Peyer's patch (tissue), 4 donors: ENCODE measurements at regions not wholly inside any gene's neighbourhood (a gene's known extent, or its start where the extent isn't known, plus 50 kb on each side); places are given as distances from the start of the nearest gene placed in this dataset.

ENCODE experiments used
- CTCF ChIP-seq, 6 experiments: fragments of 450-650 bp in 4 of 6; fragments of 200-600 bp in 2 of 6; sonication (generic) in 1 of 6; IDR thresholded peaks; one replicate each; pipeline ENCODE4 v1.5.1; 2017 to 2019; ENCODE audit warnings: antibody characterized with exemption in 6 of 6, mild to moderate bottlenecking in 3 of 6, moderate library complexity in 1 of 6
- POLR2A ChIP-seq, 2 donors: fragments of 450-650 bp; IDR thresholded peaks; one replicate each; pipeline ENCODE4 v1.5.1; 2017; ENCODE audit warnings: antibody characterized with exemption in 2 of 2, mild to moderate bottlenecking in 2 of 2, moderate library complexity in 2 of 2

DNA sequence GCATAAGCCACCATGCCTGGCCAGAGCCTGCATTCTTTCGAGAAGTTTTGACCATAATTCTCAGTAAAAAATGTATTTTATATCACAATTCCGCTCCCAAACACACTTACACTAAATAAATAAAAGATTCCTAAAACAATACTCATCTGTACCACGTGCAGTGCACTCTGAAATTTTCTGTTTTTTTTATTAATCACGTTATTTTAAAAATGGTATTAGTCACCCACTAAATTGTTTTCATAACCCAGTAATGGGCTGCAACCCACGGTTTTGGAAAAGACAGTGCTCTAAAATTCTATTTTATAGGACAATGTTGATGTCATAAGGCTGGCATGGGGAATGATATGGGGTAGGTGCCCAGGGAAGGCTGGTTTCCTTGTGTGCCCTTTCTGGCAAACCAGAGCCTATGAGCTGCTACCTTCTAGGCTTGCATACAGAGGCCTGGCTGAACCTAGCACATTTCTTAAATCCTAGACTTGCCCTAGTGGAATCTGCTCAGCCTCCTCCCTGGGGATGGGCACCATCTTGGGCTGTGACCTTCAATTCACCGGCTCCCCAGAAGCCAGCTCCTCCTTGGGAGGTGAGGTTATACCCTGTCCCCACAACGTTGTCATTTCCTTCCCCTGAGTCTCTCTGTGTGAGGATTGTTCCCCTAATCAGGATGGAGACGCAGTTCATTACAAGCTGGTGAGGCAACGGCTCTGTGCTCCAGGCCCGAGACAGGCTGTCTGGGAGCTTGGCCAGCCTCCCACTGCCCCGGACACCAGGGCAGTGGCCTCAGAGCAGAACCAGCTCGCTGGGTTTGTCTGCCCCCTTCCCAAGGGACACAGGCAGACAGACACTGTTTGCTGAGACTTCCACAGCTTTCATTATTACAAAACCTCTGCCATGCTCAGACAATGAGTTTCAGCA is 116.5 kb upstream of the NAV2 start:
- TF ChIP-seq CTCF (IDR thresholded peaks at IDR 0.05) (no peak), POLR2A (IDR thresholded peaks at IDR 0.05) (no peak)
